A673 (cell line): ENCODE measurements at regions not wholly inside any gene's neighbourhood (a gene's known extent, or its start where the extent isn't known, plus 50 kb on each side); places are given as distances from the start of the nearest gene placed in this dataset.

Experiments
- BruUV-seq: library from RNA; stranded (reverse); fragments of 400-500 nt; replicated peaks from 2 replicates; lab custom pipeline; 2021; lab: Mats Ljungman, UMichigan
- CTCF ChIA-PET: fragments of 300-600 bp; sonication (Branson Sonifier 250); formaldehyde crosslinking; loops from one replicate; lab custom pipeline; 2022; ENCODE audit warnings: antibody characterized with exemption; lab: Charles Lee
- POLR2A ChIA-PET: fragments of 300-600 bp; sonication (Branson Sonifier 250); formaldehyde crosslinking; loops from one replicate; lab custom pipeline; 2022; ENCODE audit warnings: antibody characterized with exemption; ENCODE audit not compliant: low non-redundant PET; lab: Charles Lee
- DNase-seq: peaks from one replicate; pipeline ENCODE4 v3.0.0-alpha.2; 2015; ENCODE audit warnings: low spot score
- H3K27ac ChIP-seq: fragments of 200-600 bp; sonication (generic); 2 replicates; pipeline ENCODE4 v1.5.1; 2016; ENCODE audit warnings: mixed run types, low read depth, mild to moderate bottlenecking, mixed read lengths, antibody characterized with exemption, low read length; ENCODE audit not compliant: poor library complexity, severe bottlenecking
- H3K27me3 ChIP-seq: fragments of 200-600 bp; sonication (generic); replicated peaks from 2 replicates; pipeline ENCODE4 v1.6.1; 2017; ENCODE audit warnings: mixed run types, low read depth, mild to moderate bottlenecking, mixed read lengths, antibody characterized with exemption, low read length; ENCODE audit not compliant: insufficient read depth, poor library complexity
- H3K36me3 ChIP-seq: fragments of 200-600 bp; sonication (generic); 2 replicates; pipeline ENCODE4 v1.6.1; 2016; ENCODE audit warnings: mixed run types, mild to moderate bottlenecking, mixed read lengths, antibody characterized with exemption, low read length; ENCODE audit not compliant: insufficient read depth, poor library complexity, severe bottlenecking
- H3K4me1 ChIP-seq: fragments of 200-600 bp; sonication (generic); 2 replicates; pipeline ENCODE4 v1.6.1; 2017; ENCODE audit warnings: mixed run types, mild to moderate bottlenecking, mixed read lengths, antibody characterized with exemption, low read length; ENCODE audit not compliant: insufficient read depth, poor library complexity, severe bottlenecking
- H3K4me3 ChIP-seq: fragments of 200-600 bp; sonication (generic); 2 replicates; pipeline ENCODE4 v1.5.1; 2016; ENCODE audit warnings: low read depth, mixed run types, mild to moderate bottlenecking, mixed read lengths, low read length; ENCODE audit not compliant: poor library complexity, severe bottlenecking
- H3K9me3 ChIP-seq: fragments of 200-600 bp; sonication (generic); 2 replicates; pipeline ENCODE4 v1.6.1; 2016; ENCODE audit warnings: mixed run types, low read depth, mild to moderate bottlenecking, mixed read lengths, antibody characterized with exemption, low read length; ENCODE audit not compliant: poor library complexity, severe bottlenecking
- CTCF ChIP-seq: fragments of 300-800, 200-600 bp; sonication (generic); conservative IDR thresholded peaks from 2 replicates; pipeline ENCODE4 v1.5.1; 2017; ENCODE audit warnings: low read depth, mild to moderate bottlenecking, antibody characterized with exemption, low read length, moderate library complexity, mixed read lengths
- EZH2 ChIP-seq: fragments of 200-600 bp; sonication (generic); IDR thresholded peaks from 2 replicates; pipeline ENCODE4 v1.6.1; 2017; ENCODE audit warnings: borderline replicate concordance, low read depth, mild to moderate bottlenecking, mixed read lengths, antibody characterized with exemption, low read length; ENCODE audit not compliant: poor library complexity, severe bottlenecking
- intact Hi-C: fragments of 100-400 bp; cut with micrococcal nuclease; formaldehyde crosslinking; loops from one replicate; pipeline ENCODE4 v1.10.0; 2022; ENCODE audit not compliant: unreplicated experiment

- no peak for TF ChIP-seq EZH2
- no peak for TF ChIP-seq CTCF
- H3K27ac ChIP-seq, result no peak overlapping the region
- no TSS peak for BruUV-seq
- no peaks in the 10 kb centered on the region for H3K4me1 ChIP-seq
- H3K27me3 ChIP-seq, result no peaks in the 10 kb centered on the region
- CTCF ChIA-PET, result no interaction called here
- no peaks in the 10 kb centered on the region for H3K36me3 ChIP-seq
- DNase-seq, result no peak
- intact Hi-C loops, result no loop called here
- POLR2A ChIA-PET, result interaction anchor here (0.6 kb wide), 1 partner anchor 386 kb away, joined by 3 read pairs; no protein-coding TSS in a partner anchor
- H3K4me3 ChIP-seq, result no peak overlapping the region
- H3K9me3 ChIP-seq, result no peaks in the 10 kb centered on the region
These were observed 73.5 kb downstream of the MDH1 start for GRCh38 chr2:63662028-63662804.

- no peaks in the 10 kb centered on the region for H3K36me3 ChIP-seq
- ChIA-PET POLR2A (no interaction called here), CTCF (no interaction called here)
- no peak overlapping the region for H3K27ac ChIP-seq
- H3K4me3 ChIP-seq, result no peak overlapping the region
- H3K27me3 ChIP-seq, result no peaks in the 10 kb centered on the region
- no TSS peak for BruUV-seq
- TF ChIP-seq EZH2 (no peak), CTCF (no peak)
- intact Hi-C loops, result no loop called here
- H3K9me3 ChIP-seq, result no peaks in the 10 kb centered on the region
- H3K4me1 ChIP-seq, result no peaks in the 10 kb centered on the region
- DNase-seq, result no peak
These were observed 74.5 kb downstream of the MDH1 start for GRCh38 chr2:63663013-63663864.

- ChIA-PET CTCF (no interaction called here), POLR2A (no interaction called here)
- no peaks in the 10 kb centered on the region for H3K4me1 ChIP-seq
- no peak overlapping the region for H3K27ac ChIP-seq
- H3K4me3 ChIP-seq, result no peak overlapping the region
- TF ChIP-seq EZH2 (no peak), CTCF (no peak)
- no TSS peak for BruUV-seq
- no peak for DNase-seq
- no peaks in the 10 kb centered on the region for H3K9me3 ChIP-seq
- no peaks in the 10 kb centered on the region for H3K36me3 ChIP-seq
- H3K27me3 ChIP-seq, result no peaks in the 10 kb centered on the region
- intact Hi-C loops, result no loop called here
These were observed 76.3 kb downstream of the MDH1 start for GRCh38 chr2:63665091-63665490.
